Left kidney (tissue), 1 donor: ENCODE measurements at regions not wholly inside any gene's neighbourhood (a gene's known extent, or its start where the extent isn't known, plus 50 kb on each side); places are given as distances from the start of the nearest gene placed in this dataset.
"Not testable (repeated sequence)": the region's sequence is repeated elsewhere in the genome, so short reads cannot be mapped to it uniquely, and the experiment has no call there.

Source experiments
- DNase-seq: peaks from one replicate; pipeline ENCODE4 v3.0.0-alpha.2; 2013

GRCh38 chr14:21894003-21894897 lies 220.6 kb upstream of the OR4E1 start:
- DNase-seq: no peak

- DNase-seq: no peak
Measured at GRCh38 chr14:21891921-21892320, 218.3 kb upstream of the OR4E1 start.

GRCh38 chr14:21884995-21885394 lies 211.4 kb upstream of the OR4E1 start:
- DNase-seq: no peak

- DNase-seq: no peak
Measured at GRCh38 chr14:21882226-21882625, 208.6 kb upstream of the OR4E1 start.

GRCh38 chr14:21880918-21881317 lies 207.3 kb upstream of the OR4E1 start:
- DNase-seq: no peak

GRCh38 chr14:21875791-21876190 lies 202.2 kb upstream of the OR4E1 start:
- no peak for DNase-seq

- no peak for DNase-seq
Measured at GRCh38 chr14:21874946-21875345, 201.3 kb upstream of the OR4E1 start.

- DNase-seq: no peak
Measured at GRCh38 chr14:21874167-21874566, 200.5 kb upstream of the OR4E1 start.

GRCh38 chr14:21868442-21869046 lies 194.9 kb upstream of the OR4E1 start:
- peak; percentile 50 for DNase-seq

- no peak for DNase-seq
Measured at GRCh38 chr14:21867541-21867940, 193.9 kb upstream of the OR4E1 start.

- DNase-seq: no peak
Measured at GRCh38 chr14:21866479-21866878, 192.9 kb upstream of the OR4E1 start.

- DNase-seq: no peak
Measured at GRCh38 chr14:21863289-21863688, 189.7 kb upstream of the OR4E1 start.

- DNase-seq: no peak
Measured at GRCh38 chr14:21861153-21861552, 187.5 kb upstream of the OR4E1 start.

GRCh38 chr14:21860172-21860571 lies 186.6 kb upstream of the OR4E1 start:
- no peak for DNase-seq

GRCh38 chr14:21852775-21853174 lies 179.2 kb upstream of the OR4E1 start:
- DNase-seq: no peak

- peak; percentile 26 for DNase-seq
Measured at GRCh38 chr14:21852061-21852664, 178.5 kb upstream of the OR4E1 start.

- not testable (repeated sequence) for DNase-seq
Measured at GRCh38 chr14:21846902-21847301, 173.3 kb upstream of the OR4E1 start.

- no peak for DNase-seq
Measured at GRCh38 chr14:21846227-21846885, 172.7 kb upstream of the OR4E1 start.

- DNase-seq: no peak
Measured at GRCh38 chr14:21840765-21841164, 167.1 kb upstream of the OR4E1 start.

- DNase-seq: no peak
Measured at GRCh38 chr14:21833836-21834235, 160.2 kb upstream of the OR4E1 start.

- no peak for DNase-seq
Measured at GRCh38 chr14:21825845-21826244, 152.2 kb upstream of the OR4E1 start.

GRCh38 chr14:21825149-21825743 lies 151.6 kb upstream of the OR4E1 start:
- no peak for DNase-seq
